HepG2 (cell line): ENCODE measurements at regions not wholly inside any gene's neighbourhood (a gene's known extent, or its start where the extent isn't known, plus 50 kb on each side); places are given as distances from the start of the nearest gene placed in this dataset.
A peak's percentile ranks its signal among the peaks of the same experiment; 100 is the strongest.
"Not testable (repeated sequence)": the region's sequence is repeated elsewhere in the genome, so short reads cannot be mapped to it uniquely, and the experiment has no call there.

Experiments used
- ATAC-seq: fragments of 200-7000 bp; cut with Tn5 transposase; 3 replicates; pipeline ENCODE4 v1.9.1; 2020; ENCODE audit warnings: mild to moderate bottlenecking, moderate library complexity
- BruUV-seq: library from RNA; stranded (reverse); fragments of 400-500 nt; replicated peaks from 2 replicates; lab custom pipeline; 2021; lab: Mats Ljungman, UMichigan
- CTCF ChIA-PET: fragments of 300-600 bp; formaldehyde crosslinking; extraction: SDS; loops from one replicate; lab custom pipeline; 2021; ENCODE audit warnings: low total read pairs, inconsistent platforms, low intra/inter-chr PET ratio; lab: Yijun Ruan, JAX
- POLR2A ChIA-PET: fragments of 350-600 bp; sonication (Branson Sonifier 250); formaldehyde crosslinking; loops from one replicate; lab custom pipeline; 2020; ENCODE audit warnings: antibody characterized with exemption, inconsistent platforms; lab: Yijun Ruan, JAX
- DNase-seq: peaks from one replicate; pipeline ENCODE4 v3.0.0-alpha.2; 2015; ENCODE audit warnings: low spot score
- FAIRE-seq: peaks from 3 replicates; lab custom pipeline; 2011; peaks lifted over from hg19 to GRCh38; lab: Jason Lieb, UNC
- H2AFZ ChIP-seq: one replicate; pipeline ENCODE4 v1.6.1; 2011; ENCODE audit warnings: low read length, inconsistent platforms
- H3K27ac ChIP-seq: fragments of 300-600 bp; 3 replicates; pipeline ENCODE4 v1.8.0; 2011; ENCODE audit warnings: mixed run types, mild to moderate bottlenecking, mixed read lengths, low read length, inconsistent platforms; ENCODE audit not compliant: insufficient read depth; ENCODE audit errors: extremely low read length
- H3K27me3 ChIP-seq, 2 experiments: fragments of 200-600 bp in 1 of 2; 2 replicates in 1 of 2; 3 replicates in 1 of 2; pipeline versions ENCODE4 v1.6.0 to v1.8.0; 2011; ENCODE audit warnings: low read length in 2 of 2, mild to moderate bottlenecking in 2 of 2, moderate library complexity in 2 of 2, inconsistent platforms in 1 of 2; ENCODE audit not compliant: insufficient read depth in 2 of 2, control insufficient read depth in 1 of 2
- H3K36me3 ChIP-seq, 2 experiments: fragments of 200-600 bp in 1 of 2; replicated peaks in 1 of 2; 2 replicates in 1 of 2; 3 replicates in 1 of 2; pipeline versions ENCODE4 v1.5.1 to v1.8.0; 2011; ENCODE audit warnings: low read length in 2 of 2, inconsistent platforms in 1 of 2; ENCODE audit not compliant: insufficient read depth in 2 of 2, control insufficient read depth in 1 of 2
- H3K4me1 ChIP-seq: 2 replicates; pipeline ENCODE4 v1.5.1; 2012; ENCODE audit warnings: low read length, inconsistent platforms; ENCODE audit not compliant: insufficient read depth
- H3K4me2 ChIP-seq: 2 replicates; pipeline ENCODE4 v1.6.0; 2011; ENCODE audit warnings: low read depth, low read length, inconsistent platforms
- H3K4me3 ChIP-seq, 3 experiments: fragments of 200-600 bp in 1 of 3; sonication (generic), shearing (Covaris generic) in 1 of 3; replicated peaks in 1 of 3; 2 replicates each; pipeline ENCODE4 v1.5.1; 2011 to 2016; ENCODE audit warnings: low read length in 3 of 3, inconsistent platforms in 2 of 3, low read depth in 2 of 3, mild to moderate bottlenecking in 2 of 3, control low read depth in 1 of 3, mixed read lengths in 1 of 3; ENCODE audit not compliant: insufficient read depth in 1 of 3
- H3K79me2 ChIP-seq: one replicate; pipeline ENCODE4 v1.6.1; 2011; ENCODE audit warnings: low read length, inconsistent platforms; ENCODE audit not compliant: insufficient read depth
- H3K9ac ChIP-seq: 2 replicates; pipeline ENCODE4 v1.6.0; 2011; ENCODE audit warnings: mild to moderate bottlenecking, low read depth, low read length, inconsistent platforms; ENCODE audit not compliant: insufficient read depth
- H3K9me3 ChIP-seq: 2 replicates; pipeline ENCODE4 v1.5.1; 2012; ENCODE audit warnings: mild to moderate bottlenecking, low read length
- H4K20me1 ChIP-seq: 2 replicates; pipeline ENCODE4 v1.6.0; 2011; ENCODE audit warnings: inconsistent platforms, mild to moderate bottlenecking, low read length, moderate library complexity; ENCODE audit not compliant: insufficient read depth
- WGBS: methylation state at CpG from one replicate; pipeline ENCODE4 v1.1.6; 2017; ENCODE audit warnings: low lambda C conversion rate; 5-methylcytosine and 5-hydroxymethylcytosine counted together
- in situ Hi-C: cut with HindIII; loops from 2 replicates; pipeline ENCODE4 v1.10.0; 2017; ENCODE audit warnings: low pct_unique_long_range_greater_than_20kb; ENCODE audit not compliant: extremely low pct_ligation_motif_present
- intact Hi-C: fragments of 100-400 bp; cut with micrococcal nuclease; formaldehyde crosslinking; loops from one replicate; pipeline ENCODE4 v1.10.0; 2022; ENCODE audit not compliant: unreplicated experiment

- H3K4me1 ChIP-seq, H3K4me3 ChIP-seq, H3K4me2 ChIP-seq, H3K36me3 ChIP-seq, ATAC-seq, H4K20me1 ChIP-seq, intact Hi-C loops, H3K9ac ChIP-seq, H2AFZ ChIP-seq, H3K27me3 ChIP-seq, H3K27ac ChIP-seq, in situ Hi-C loops, H3K9me3 ChIP-seq, POLR2A ChIA-PET, BruUV-seq, DNase-seq, FAIRE-seq, CTCF ChIA-PET, H3K79me2 ChIP-seq: not testable (repeated sequence)
- 100% methylated on average over 1 of the region's 1 CpG for WGBS
These were observed 98.9 kb upstream of the NBPF9 start for GRCh38 chr1:149202283-149202682.

- H3K9me3 ChIP-seq, BruUV-seq, H3K27me3 ChIP-seq, in situ Hi-C loops, FAIRE-seq, POLR2A ChIA-PET, H3K4me2 ChIP-seq, H3K36me3 ChIP-seq, DNase-seq, H3K27ac ChIP-seq, H3K79me2 ChIP-seq, H3K4me1 ChIP-seq, H4K20me1 ChIP-seq, CTCF ChIA-PET, H2AFZ ChIP-seq, H3K4me3 ChIP-seq, intact Hi-C loops, ATAC-seq, H3K9ac ChIP-seq: not testable (repeated sequence)
- WGBS: 71% methylated on average over 1 of the region's 2 CpGs
These were observed 101.0 kb upstream of the NBPF9 start for GRCh38 chr1:149204396-149204795.

GRCh38 chr1:149208836-149209235 lies 105.5 kb upstream of the NBPF9 start:
- H3K27ac ChIP-seq, H2AFZ ChIP-seq, DNase-seq, CTCF ChIA-PET, H3K27me3 ChIP-seq, H3K9me3 ChIP-seq, H4K20me1 ChIP-seq, BruUV-seq, H3K36me3 ChIP-seq, H3K4me1 ChIP-seq, H3K79me2 ChIP-seq, H3K4me3 ChIP-seq, H3K9ac ChIP-seq, POLR2A ChIA-PET, intact Hi-C loops, H3K4me2 ChIP-seq, FAIRE-seq, in situ Hi-C loops: not testable (repeated sequence)
- ATAC-seq: peak; percentile 41; the same call in 2 of the 3 replicates
- WGBS: no CpG with 5 or more reads among the region's 1 CpG

- DNase-seq, H3K9me3 ChIP-seq, H3K36me3 ChIP-seq, POLR2A ChIA-PET, H2AFZ ChIP-seq, H3K4me3 ChIP-seq, CTCF ChIA-PET, H3K27me3 ChIP-seq, BruUV-seq, H3K27ac ChIP-seq, H3K4me2 ChIP-seq, H3K4me1 ChIP-seq, intact Hi-C loops, H4K20me1 ChIP-seq, H3K79me2 ChIP-seq, H3K9ac ChIP-seq, FAIRE-seq, in situ Hi-C loops, ATAC-seq: not testable (repeated sequence)
- 62% methylated on average over 1 of the region's 5 CpGs for WGBS
These were observed 108.5 kb upstream of the NBPF9 start for GRCh38 chr1:149211757-149212420.
